Activated naive CD4-positive, alpha-beta T cell treated with anti-CD3 and anti-CD28 coated beads, Interleukin-2, amount 50 U/mL, for 72 hours (primary cell): ENCODE measurements at regions not wholly inside any gene's neighbourhood (a gene's known extent, or its start where the extent isn't known, plus 50 kb on each side); places are given as distances from the start of the nearest gene placed in this dataset.
"Not testable (repeated sequence)": the region's sequence is repeated elsewhere in the genome, so short reads cannot be mapped to it uniquely, and the experiment has no call there.

Source experiments
- ATAC-seq, 2 donors: fragments of 150-1000 bp; cut with Tn5 transposase; 2 replicates each; pipeline ENCODE4 v1.10.0; 2021; ENCODE audit warnings: mild to moderate bottlenecking in 2 of 2, moderate library complexity in 2 of 2
- DNase-seq, 2 donors: peaks; one replicate each; pipeline ENCODE4 v3.0.0; 2021 to 2022; ENCODE audit warnings: low spot score in 2 of 2
- H3K27ac Mint-ChIP-seq, 2 donors: one replicate each; pipeline ENCODE4 v1.8.0; 2022; ENCODE audit warnings: mild to moderate bottlenecking in 2 of 2, mixed read lengths in 2 of 2
- H3K36me3 Mint-ChIP-seq, 2 donors: one replicate each; pipeline ENCODE4 v1.8.0; 2022; ENCODE audit warnings: mixed read lengths in 2 of 2
- H3K9me3 Mint-ChIP-seq, 2 donors: one replicate each; pipeline ENCODE4 v1.8.0; 2022; ENCODE audit warnings: mixed read lengths in 2 of 2

DNA sequence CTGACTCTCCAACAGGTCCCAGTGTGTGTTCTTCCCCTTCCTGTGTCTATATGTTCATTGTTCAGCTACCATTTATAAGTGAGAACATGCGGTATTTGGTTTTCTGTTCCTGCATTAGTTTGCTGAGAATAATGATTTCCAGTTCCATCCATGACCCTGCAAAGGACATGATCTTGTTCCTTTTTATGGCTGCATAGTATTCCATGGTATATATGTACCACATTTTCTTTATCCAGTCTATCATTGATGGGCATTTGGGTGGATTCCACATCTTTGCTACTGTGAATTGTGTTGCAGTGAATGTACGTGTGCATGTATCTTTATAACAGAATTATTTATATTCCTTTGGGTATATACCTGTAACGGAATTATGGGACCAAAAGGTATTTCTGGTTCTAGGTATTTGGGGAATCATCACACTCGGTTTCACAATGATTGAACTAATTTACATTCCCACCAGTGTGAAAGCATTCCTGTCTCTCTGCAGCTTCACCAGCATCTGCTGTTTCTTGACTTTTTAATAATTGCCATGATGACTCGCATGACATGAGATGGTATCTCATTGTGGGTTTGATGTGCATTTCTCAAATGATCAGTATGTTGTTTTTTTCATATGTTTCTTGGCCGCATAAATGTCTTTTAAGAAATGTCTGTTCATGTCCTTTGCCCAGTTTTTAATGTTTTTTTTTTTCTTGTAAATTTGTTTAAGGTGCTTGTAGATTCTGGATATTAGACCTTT, 60.2 kb downstream of the LSMEM1 start:
- no peak for DNase-seq

GRCh38 chr7:112546723-112547513, 66.1 kb downstream of the LSMEM1 start:
- H3K9me3 Mint-ChIP-seq: no peaks in the 10 kb centered on the region
- no peak for ATAC-seq
- no peak overlapping the region for H3K27ac Mint-ChIP-seq
- no peaks in the 10 kb centered on the region for H3K36me3 Mint-ChIP-seq
- DNase-seq: no peak

More for the DNA sequence above, 60.2 kb downstream of the LSMEM1 start:
- H3K9me3 Mint-ChIP-seq: no peaks in the 10 kb centered on the region
- H3K27ac Mint-ChIP-seq: no peak overlapping the region
- ATAC-seq: no peak
- no peaks in the 10 kb centered on the region for H3K36me3 Mint-ChIP-seq

DNA sequence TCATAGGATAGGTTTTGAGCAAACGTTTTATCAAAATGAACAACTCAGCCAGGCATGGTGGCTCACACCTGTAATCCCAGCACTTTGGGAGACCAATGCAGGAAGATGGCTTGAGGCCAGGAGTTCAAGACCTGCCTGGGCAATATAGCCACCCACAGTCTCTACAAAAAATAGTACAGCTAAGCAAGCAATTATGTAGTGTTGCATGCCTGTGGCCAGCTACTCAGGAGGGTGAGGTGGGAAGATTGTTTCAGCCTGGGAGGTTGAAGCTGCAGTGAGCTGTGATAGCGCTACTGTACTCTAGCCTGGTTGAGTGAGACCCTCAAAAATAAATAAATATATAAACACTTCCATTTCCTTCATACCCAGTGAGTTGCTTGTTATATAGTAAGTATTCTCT, 67.1 kb downstream of the LSMEM1 start:
- no peaks in the 10 kb centered on the region for H3K9me3 Mint-ChIP-seq
- no peak for DNase-seq
- no peaks in the 10 kb centered on the region for H3K36me3 Mint-ChIP-seq
- H3K27ac Mint-ChIP-seq: no peak overlapping the region
- no peak for ATAC-seq

DNA sequence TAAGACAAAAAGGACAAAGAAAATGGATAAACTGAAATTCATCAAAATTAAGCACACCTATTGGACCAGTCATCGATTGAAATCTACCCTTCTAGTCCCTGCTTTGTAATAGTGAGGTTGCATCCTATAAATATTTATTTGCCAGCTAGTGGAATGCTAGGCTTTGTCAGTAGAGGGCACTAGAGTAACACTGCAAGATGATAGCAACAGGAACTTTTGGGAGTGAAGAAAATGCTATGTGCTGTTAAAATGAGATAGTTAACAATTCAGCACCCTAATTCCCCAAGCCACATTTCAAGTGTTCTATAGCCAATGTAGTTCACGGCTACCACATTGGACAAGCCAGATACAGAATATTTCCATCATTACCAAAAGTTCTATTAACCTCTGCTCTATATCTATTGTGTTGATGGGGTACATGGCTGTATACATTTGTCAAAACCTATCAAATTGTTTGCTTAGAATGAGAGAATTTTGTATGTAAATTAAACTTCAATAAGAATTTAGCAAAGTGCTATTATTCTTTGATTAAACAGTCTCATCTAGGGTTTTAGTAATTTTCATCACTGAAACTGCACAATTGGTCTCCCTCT, 69.8 kb downstream of the LSMEM1 start:
- Mint-ChIP-seq H3K9me3 (no peaks in the 10 kb centered on the region), H3K27ac (no peak overlapping the region), H3K36me3 (no peaks in the 10 kb centered on the region)
- ATAC-seq: peak; percentile 46 to 70
- DNase-seq: peak in 1 of 2 donors; percentile 46

GRCh38 chr7:112551521-112551920, 70.7 kb downstream of the LSMEM1 start:
- not testable (repeated sequence) for H3K9me3 Mint-ChIP-seq, ATAC-seq, H3K27ac Mint-ChIP-seq, DNase-seq, H3K36me3 Mint-ChIP-seq

GRCh38 chr7:112554591-112554990, 73.8 kb downstream of the LSMEM1 start:
- no peaks in the 10 kb centered on the region for H3K9me3 Mint-ChIP-seq
- no peak overlapping the region for H3K27ac Mint-ChIP-seq
- no peaks in the 10 kb centered on the region for H3K36me3 Mint-ChIP-seq
- DNase-seq (no peak), ATAC-seq (no peak)

GRCh38 chr7:112556633-112557032, 75.8 kb downstream of the LSMEM1 start:
- H3K36me3 Mint-ChIP-seq: no peaks in the 10 kb centered on the region
- DNase-seq (peak in 1 of 2 donors; percentile 26), ATAC-seq (peak; percentile 98 to 99)
- no peaks in the 10 kb centered on the region for H3K9me3 Mint-ChIP-seq
- H3K27ac Mint-ChIP-seq: no peak overlapping the region

GRCh38 chr7:112566442-112567324, 85.9 kb downstream of the LSMEM1 start:
- DNase-seq: no peak
- Mint-ChIP-seq H3K9me3 (no peaks in the 10 kb centered on the region), H3K27ac (no peak overlapping the region), H3K36me3 (no peaks in the 10 kb centered on the region)
- ATAC-seq: no peak

DNA sequence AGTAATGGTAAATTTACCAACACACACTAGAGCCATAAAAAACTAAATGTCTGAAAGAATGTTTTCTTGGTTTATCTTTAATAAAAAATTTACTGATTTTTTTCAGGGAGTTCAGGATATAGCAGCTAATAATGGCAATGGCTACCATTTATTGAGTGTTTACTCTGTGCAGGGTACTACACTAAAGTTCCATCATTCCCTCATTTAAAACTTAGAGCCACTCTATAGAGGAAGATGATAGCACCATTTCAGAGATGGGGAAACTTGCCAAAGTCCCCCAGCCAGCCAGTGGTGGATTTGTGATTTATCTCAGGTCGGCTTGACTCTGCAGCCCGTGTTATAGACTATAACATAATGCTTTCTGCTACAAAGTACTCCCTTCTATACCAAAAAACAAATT, 86.6 kb downstream of the LSMEM1 start:
- H3K36me3 Mint-ChIP-seq: no peaks in the 10 kb centered on the region
- no peaks in the 10 kb centered on the region for H3K9me3 Mint-ChIP-seq
- ATAC-seq (no peak), DNase-seq (no peak)
- no peak overlapping the region for H3K27ac Mint-ChIP-seq

DNA sequence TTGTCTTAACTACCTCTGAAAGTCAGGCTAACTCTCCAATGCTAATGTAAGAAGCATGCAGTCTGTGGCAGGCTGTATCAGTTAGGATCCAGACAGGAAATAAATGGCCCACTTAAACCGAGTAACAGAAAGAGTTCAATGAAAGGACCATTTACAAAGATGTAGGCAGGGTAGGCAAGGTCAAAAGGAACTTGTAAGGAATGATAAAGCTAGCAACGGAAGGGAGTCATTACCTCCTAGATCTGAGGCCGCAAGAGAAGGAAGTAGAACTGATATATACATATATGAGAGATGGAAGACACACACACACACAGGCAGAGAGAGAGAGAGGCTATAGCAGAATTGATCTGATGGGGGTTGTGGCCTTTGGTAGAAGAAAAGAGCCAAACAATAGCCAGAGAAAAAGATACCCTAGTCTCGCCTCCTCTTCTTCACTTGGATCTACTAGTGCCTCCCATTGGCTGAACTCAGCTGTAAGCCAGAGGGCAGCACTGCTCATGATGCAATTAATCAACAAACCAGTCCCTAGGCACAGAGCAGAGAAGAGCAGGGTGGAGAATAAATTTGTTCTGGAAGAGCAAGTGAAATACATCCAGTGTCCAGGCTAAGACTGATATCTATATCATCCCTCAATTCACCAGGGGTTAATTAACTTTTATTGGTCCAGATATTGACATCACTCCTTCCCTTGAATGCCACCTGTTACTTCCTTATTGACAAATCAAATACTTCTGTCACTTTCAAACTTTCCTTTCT, 91.2 kb downstream of the LSMEM1 start:
- Mint-ChIP-seq H3K36me3 (peaks cover 7% of the 10 kb centered on the region in 2 donors), H3K27ac (no peak overlapping the region), H3K9me3 (peaks cover 6 to 10% of the 10 kb centered on the region in 2 donors)
- ATAC-seq: no peak
- no peak for DNase-seq

- no peak for DNase-seq
- peaks cover 7% of the 10 kb centered on the region in 2 donors for H3K36me3 Mint-ChIP-seq
- no peak for ATAC-seq
- H3K9me3 Mint-ChIP-seq: peaks cover 6 to 10% of the 10 kb centered on the region in 2 donors
- no peak overlapping the region for H3K27ac Mint-ChIP-seq
Observed at GRCh38 chr7:112572669-112573301, 92.0 kb downstream of the LSMEM1 start.

DNA sequence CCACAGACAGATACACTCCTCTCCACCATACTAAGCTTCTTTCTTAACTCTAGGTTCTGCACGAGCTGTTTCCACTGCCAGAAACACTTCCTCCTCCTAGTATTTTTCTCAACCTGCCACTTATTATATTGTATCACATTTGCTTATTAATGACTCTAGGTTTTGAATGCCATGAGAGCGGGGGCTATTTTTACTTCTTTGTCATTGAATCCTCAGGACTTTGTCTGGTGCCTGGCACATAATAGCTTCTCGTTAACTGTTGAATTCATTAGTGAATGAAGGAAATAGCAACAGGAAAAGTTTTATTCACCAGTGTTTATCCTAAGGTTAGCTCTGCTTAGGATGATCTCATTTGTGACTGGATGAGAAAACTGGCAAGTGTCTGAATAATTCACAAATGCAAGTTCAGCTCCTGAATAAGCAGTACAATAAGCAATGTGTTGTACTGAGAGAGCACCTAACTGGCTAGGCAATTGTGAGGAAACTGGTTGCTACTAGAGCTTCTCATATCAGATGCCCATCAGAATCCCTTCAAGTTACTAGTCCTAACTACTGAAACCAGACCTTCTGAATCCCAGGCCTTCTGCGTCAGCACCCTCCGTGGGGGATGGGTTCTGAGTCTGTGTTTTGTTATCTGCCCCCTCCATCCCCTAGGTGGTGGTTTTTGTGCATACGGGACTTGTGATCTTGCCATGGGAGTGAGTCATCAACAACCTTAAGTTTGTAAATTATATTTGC, 92.7 kb downstream of the LSMEM1 start:
- Mint-ChIP-seq H3K27ac (no peak overlapping the region), H3K36me3 (peaks cover 7% of the 10 kb centered on the region in 2 donors), H3K9me3 (peaks cover 6 to 10% of the 10 kb centered on the region in 2 donors)
- DNase-seq (no peak), ATAC-seq (no peak)

- H3K9me3 Mint-ChIP-seq: peaks cover 6 to 10% of the 10 kb centered on the region in 2 donors
- DNase-seq (no peak), ATAC-seq (no peak)
- H3K27ac Mint-ChIP-seq: no peak overlapping the region
- H3K36me3 Mint-ChIP-seq: peaks cover 7% of the 10 kb centered on the region in 2 donors
Observed at GRCh38 chr7:112575864-112576263, 95.1 kb downstream of the LSMEM1 start.

DNA sequence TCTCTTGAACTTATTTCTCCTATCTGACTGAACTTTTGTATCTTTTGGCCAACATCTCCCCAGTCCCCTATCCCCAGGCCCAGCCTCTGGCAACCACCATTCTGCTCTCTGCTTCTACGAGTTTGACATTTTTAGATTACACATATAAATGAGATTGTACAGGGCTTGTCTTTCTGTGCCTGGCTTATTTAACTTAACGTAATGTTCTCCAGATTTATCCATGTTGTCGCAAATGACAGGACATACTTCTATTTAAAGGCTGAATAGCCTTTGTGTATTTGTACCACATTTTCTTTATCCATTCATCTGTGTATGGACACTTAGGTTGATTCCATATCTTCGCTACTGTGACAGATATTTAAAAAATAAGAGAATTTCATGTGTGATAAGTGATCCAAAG, 98.6 kb downstream of the LSMEM1 start:
- DNase-seq (no peak), ATAC-seq (no peak)
- Mint-ChIP-seq H3K27ac (no peak overlapping the region), H3K9me3 (peaks cover 6 to 10% of the 10 kb centered on the region in 2 donors), H3K36me3 (peaks cover 7% of the 10 kb centered on the region in 2 donors)
